GM23248 (cell line): ENCODE measurements at regions not wholly inside any gene's neighbourhood (a gene's known extent, or its start where the extent isn't known, plus 50 kb on each side); places are given as distances from the start of the nearest gene placed in this dataset.

Source experiments
- EZH2 ChIP-seq: fragments of 200-600 bp; sonication (generic); IDR thresholded peaks from 2 replicates; pipeline ENCODE4 v1.6.1; 2018; ENCODE audit warnings: antibody characterized with exemption, mild to moderate bottlenecking; ENCODE audit not compliant: insufficient read depth, poor library complexity, severe bottlenecking
- EZH2phosphoT487 ChIP-seq: fragments of 200-600 bp; sonication (generic); IDR thresholded peaks from 2 replicates; pipeline ENCODE4 v1.6.1; 2018; ENCODE audit warnings: antibody characterized with exemption, moderate library complexity, mild to moderate bottlenecking, low read depth; ENCODE audit not compliant: insufficient read depth

DNA sequence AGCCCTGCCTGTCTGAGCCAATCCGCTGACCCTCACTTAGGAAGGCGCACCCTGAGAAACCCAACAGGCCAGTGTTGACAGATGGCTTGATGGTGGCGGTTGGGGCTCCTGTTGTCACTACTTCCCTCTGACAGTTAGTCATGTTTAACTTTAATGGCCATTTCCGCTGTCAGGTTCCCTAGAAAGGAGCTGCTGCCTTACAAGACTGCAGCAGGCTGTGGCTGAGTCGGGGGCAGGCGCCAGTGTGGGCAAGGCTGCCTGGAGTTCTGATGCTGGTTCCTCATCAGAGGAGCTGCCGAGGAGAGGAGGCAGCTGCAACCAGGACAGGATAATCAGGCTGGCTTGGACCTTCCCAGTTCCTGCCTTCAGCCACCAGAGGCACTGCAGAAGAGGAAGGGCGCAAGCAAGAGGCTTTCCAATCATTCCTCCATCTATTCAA is 223.2 kb upstream of the DYNLRB2 start:
- no peak for TF ChIP-seq EZH2phosphoT487
- TF ChIP-seq EZH2 = no peak
